ENCODE measurements at regions not wholly inside any gene's neighbourhood (a gene's known extent, or its start where the extent isn't known, plus 50 kb on each side); places are given as distances from the start of the nearest gene placed in this dataset.

- TF ChIP-seq CTCF (IDR thresholded peaks at IDR 0.05; ENCODE audit: low read depth, low read length, missing control alignments), result no peak
Measured at GRCh38 chr6:137403443-137403842, 90.8 kb downstream of the OLIG3 start.

GRCh38 chr6:137402143-137402680 lies 92.0 kb downstream of the OLIG3 start:
- H3K4me3 ChIP-seq (ENCODE audit: low read depth, low read length), result no peak overlapping the region
- no peak for DNase-seq (ENCODE audit: low read depth)
- no peak for TF ChIP-seq CTCF (IDR thresholded peaks at IDR 0.05; ENCODE audit: low read depth, low read length, missing control alignments)
- in situ Hi-C loops (cut with HindIII; ENCODE audit: low sequenced_read_pairs), result no loop called here

More at GRCh38 chr6:137403443-137403842, 90.8 kb downstream of the OLIG3 start:
- in situ Hi-C loops (cut with HindIII; ENCODE audit: low sequenced_read_pairs), result no loop called here
- H3K4me3 ChIP-seq (ENCODE audit: low read depth, low read length), result no peak overlapping the region
- DNase-seq (ENCODE audit: low read depth), result no peak

GRCh38 chr6:137401088-137401487 lies 93.1 kb downstream of the OLIG3 start:
- TF ChIP-seq CTCF (IDR thresholded peaks at IDR 0.05; ENCODE audit: low read depth, low read length, missing control alignments), result no peak
- H3K4me3 ChIP-seq (ENCODE audit: low read depth, low read length), result no peak overlapping the region
- no peak for DNase-seq (ENCODE audit: low read depth)
- in situ Hi-C loops (cut with HindIII; ENCODE audit: low sequenced_read_pairs), result no loop called here

GRCh38 chr6:137399881-137400443 lies 94.2 kb downstream of the OLIG3 start:
- in situ Hi-C loops (cut with HindIII; ENCODE audit: low sequenced_read_pairs), result no loop called here
- no peak overlapping the region for H3K4me3 ChIP-seq (ENCODE audit: low read depth, low read length)
- DNase-seq (ENCODE audit: low read depth), result no peak
- TF ChIP-seq CTCF (IDR thresholded peaks at IDR 0.05; ENCODE audit: low read depth, low read length, missing control alignments), result no peak

GRCh38 chr6:137395316-137395715 lies 98.9 kb downstream of the OLIG3 start:
- in situ Hi-C loops (cut with HindIII; ENCODE audit: low sequenced_read_pairs), result no loop called here
- no peak for TF ChIP-seq CTCF (IDR thresholded peaks at IDR 0.05; ENCODE audit: low read depth, low read length, missing control alignments)

GRCh38 chr6:137391061-137391814 lies 103.0 kb downstream of the OLIG3 start:
- no peak overlapping the region for H3K4me3 ChIP-seq (ENCODE audit: low read depth, low read length)
- no peak for TF ChIP-seq CTCF (IDR thresholded peaks at IDR 0.05; ENCODE audit: low read depth, low read length, missing control alignments)
- DNase-seq (ENCODE audit: low read depth), result no peak
- in situ Hi-C loops (cut with HindIII; ENCODE audit: low sequenced_read_pairs), result no loop called here

More at GRCh38 chr6:137395316-137395715, 98.9 kb downstream of the OLIG3 start:
- DNase-seq (ENCODE audit: low read depth), result no peak
- no peak overlapping the region for H3K4me3 ChIP-seq (ENCODE audit: low read depth, low read length)
